Keratinocyte (primary cell): ENCODE measurements at regions not wholly inside any gene's neighbourhood (a gene's known extent, or its start where the extent isn't known, plus 50 kb on each side); places are given as distances from the start of the nearest gene placed in this dataset.

Experiments
- DNase-seq: peaks from one replicate; pipeline ENCODE4 v3.0.0-alpha.2; 2011; ENCODE audit warnings: low read depth, missing footprints, low spot score
- FAIRE-seq: peaks from 2 replicates; lab custom pipeline; 2011; peaks lifted over from hg19 to GRCh38; lab: Jason Lieb, UNC
- H2AFZ ChIP-seq: 2 replicates; pipeline ENCODE4 v1.6.0; 2012; ENCODE audit warnings: low read length, control low read depth, inconsistent platforms; ENCODE audit not compliant: control insufficient read depth
- H3K27ac ChIP-seq: 2 replicates; pipeline ENCODE4 v1.5.1; 2011; ENCODE audit warnings: low read length; ENCODE audit not compliant: control insufficient read depth, insufficient read depth
- H3K27me3 ChIP-seq: 3 replicates; pipeline ENCODE4 v1.6.0; 2011; ENCODE audit warnings: low read length; ENCODE audit not compliant: control insufficient read depth, insufficient read depth; ENCODE audit errors: extremely low read depth
- H3K36me3 ChIP-seq, 2 experiments: 2 replicates in 1 of 2; 3 replicates in 1 of 2; pipeline ENCODE4 v1.5.1; 2011; ENCODE audit warnings: low read length in 2 of 2, mild to moderate bottlenecking in 1 of 2; ENCODE audit not compliant: control insufficient read depth in 2 of 2, insufficient read depth in 2 of 2; ENCODE audit errors: extremely low read depth in 1 of 2
- H3K4me1 ChIP-seq: 3 replicates; pipeline ENCODE4 v1.5.1; 2011; ENCODE audit warnings: low read length; ENCODE audit not compliant: control insufficient read depth, insufficient read depth; ENCODE audit errors: extremely low read depth
- H3K4me2 ChIP-seq: 3 replicates; pipeline ENCODE4 v1.6.0; 2011; ENCODE audit warnings: low read depth, low read length; ENCODE audit not compliant: control insufficient read depth, insufficient read depth; ENCODE audit errors: extremely low read depth
- H3K4me3 ChIP-seq, 3 experiments: fragments of 200-600 bp in 1 of 3; sonication (generic) in 1 of 3; 2 replicates in 2 of 3; 3 replicates in 1 of 3; pipeline ENCODE4 v1.5.1; 2011 to 2016; ENCODE audit warnings: low read length in 3 of 3, mild to moderate bottlenecking in 3 of 3, control low read depth in 2 of 3, inconsistent platforms in 1 of 3, low read depth in 1 of 3, mixed read lengths in 1 of 3, mixed run types in 1 of 3, moderate library complexity in 1 of 3; ENCODE audit not compliant: control insufficient read depth in 2 of 3, insufficient read depth in 2 of 3; ENCODE audit errors: extremely low read depth in 1 of 3
- H3K79me2 ChIP-seq: 2 replicates; pipeline ENCODE4 v1.6.0; 2012; ENCODE audit warnings: low read length; ENCODE audit not compliant: control insufficient read depth, insufficient read depth
- H3K9ac ChIP-seq: 3 replicates; pipeline ENCODE4 v1.6.0; 2011; ENCODE audit warnings: low read length; ENCODE audit not compliant: control insufficient read depth, insufficient read depth; ENCODE audit errors: extremely low read depth
- H3K9me1 ChIP-seq: 3 replicates; pipeline ENCODE4 v1.6.0; 2011; ENCODE audit warnings: low read length; ENCODE audit not compliant: control insufficient read depth, insufficient read depth; ENCODE audit errors: extremely low read depth
- H3K9me3 ChIP-seq: 2 replicates; pipeline ENCODE4 v1.5.1; 2012; ENCODE audit warnings: low read depth, low read length; ENCODE audit not compliant: control insufficient read depth
- H4K20me1 ChIP-seq: 3 replicates; pipeline ENCODE4 v1.6.0; 2011; ENCODE audit warnings: low read length; ENCODE audit not compliant: control insufficient read depth, insufficient read depth; ENCODE audit errors: extremely low read depth
- CTCF ChIP-seq, 3 experiments: IDR thresholded peaks in 1 of 3; conservative IDR thresholded peaks in 1 of 3; optimal IDR thresholded peaks in 1 of 3; 2 replicates in 2 of 3; 3 replicates in 1 of 3; pipeline versions ENCODE3 to v1.5.1; 2011; ENCODE audit warnings: low read length in 3 of 3, mild to moderate bottlenecking in 3 of 3, moderate library complexity in 2 of 3, control low read depth in 1 of 3, inconsistent platforms in 1 of 3; ENCODE audit not compliant: insufficient read depth in 2 of 3; ENCODE audit errors: extremely low read depth in 1 of 3
- EZH2 ChIP-seq: IDR thresholded peaks from one replicate; pipeline ENCODE4 v1.6.1; 2012; ENCODE audit warnings: inconsistent platforms, mild to moderate bottlenecking, low read length, moderate library complexity
- dilution Hi-C: fragments of 300-500 bp; cut with MboI; formaldehyde crosslinking; loops from one replicate; pipeline ENCODE4 v1.7.0; 2020; ENCODE audit warnings: low sequenced_read_pairs; ENCODE audit not compliant: extremely low pct_ligation_motif_present

- no peaks in the 10 kb centered on the region for H3K36me3 ChIP-seq
- no peak overlapping the region for H3K4me3 ChIP-seq
- H3K27me3 ChIP-seq: no peaks in the 10 kb centered on the region
- TF ChIP-seq EZH2 (no peak), CTCF (optimal IDR thresholded peaks at IDR 0.05 in 1 of 3, IDR thresholded peaks at IDR 0.05 in 1 of 3, conservative IDR thresholded peaks at IDR 0.05 in 1 of 3; ENCODE audit: extremely low read depth in 1 of 3, insufficient read depth in 2 of 3, low read length in 3 of 3) (no peak)
- H3K4me2 ChIP-seq: no peak overlapping the region
- dilution Hi-C loops: no loop called here
- no peak overlapping the region for H3K9ac ChIP-seq
- DNase-seq (no peak), FAIRE-seq (no peak)
- no peaks in the 10 kb centered on the region for H3K9me3 ChIP-seq
- no peaks in the 10 kb centered on the region for H3K79me2 ChIP-seq
- H3K27ac ChIP-seq: no peak overlapping the region
- H2AFZ ChIP-seq: no peak overlapping the region
- no peaks in the 10 kb centered on the region for H4K20me1 ChIP-seq
- H3K4me1 ChIP-seq: no peaks in the 10 kb centered on the region
- H3K9me1 ChIP-seq: no peaks in the 10 kb centered on the region
Measured at GRCh38 chr5:89572696-89573095, 689.7 kb upstream of the MEF2C start.

- no peaks in the 10 kb centered on the region for H4K20me1 ChIP-seq
- H3K27me3 ChIP-seq: no peaks in the 10 kb centered on the region
- FAIRE-seq (no peak), DNase-seq (no peak)
- no peak overlapping the region for H3K4me2 ChIP-seq
- H3K9me1 ChIP-seq: no peaks in the 10 kb centered on the region
- H3K9ac ChIP-seq: no peak overlapping the region
- H3K36me3 ChIP-seq: no peaks in the 10 kb centered on the region
- H3K4me1 ChIP-seq: no peaks in the 10 kb centered on the region
- no peaks in the 10 kb centered on the region for H3K79me2 ChIP-seq
- no peaks in the 10 kb centered on the region for H3K9me3 ChIP-seq
- TF ChIP-seq CTCF (optimal IDR thresholded peaks at IDR 0.05 in 1 of 3, IDR thresholded peaks at IDR 0.05 in 1 of 3, conservative IDR thresholded peaks at IDR 0.05 in 1 of 3; ENCODE audit: extremely low read depth in 1 of 3, insufficient read depth in 2 of 3, low read length in 3 of 3) (no peak), EZH2 (no peak)
- no peak overlapping the region for H2AFZ ChIP-seq
- H3K27ac ChIP-seq: no peak overlapping the region
- no peak overlapping the region for H3K4me3 ChIP-seq
- dilution Hi-C loops: no loop called here
Measured at GRCh38 chr5:89570557-89570956, 687.6 kb upstream of the MEF2C start.
